Myocyte (in vitro differentiated cells): ENCODE measurements at regions not wholly inside any gene's neighbourhood (a gene's known extent, or its start where the extent isn't known, plus 50 kb on each side); places are given as distances from the start of the nearest gene placed in this dataset.
"Not testable (repeated sequence)": the region's sequence is repeated elsewhere in the genome, so short reads cannot be mapped to it uniquely, and the experiment has no call there.

Experiments
- DNase-seq: peaks from one replicate; pipeline ENCODE4 v3.0.0-alpha.2; 2012; ENCODE audit warnings: low read depth

- no peak for DNase-seq
These were observed 111.9 kb upstream of the TANK start for GRCh38 chr2:161048317-161048716.

- DNase-seq: no peak
These were observed 110.7 kb upstream of the TANK start for GRCh38 chr2:161049559-161049958.

DNA sequence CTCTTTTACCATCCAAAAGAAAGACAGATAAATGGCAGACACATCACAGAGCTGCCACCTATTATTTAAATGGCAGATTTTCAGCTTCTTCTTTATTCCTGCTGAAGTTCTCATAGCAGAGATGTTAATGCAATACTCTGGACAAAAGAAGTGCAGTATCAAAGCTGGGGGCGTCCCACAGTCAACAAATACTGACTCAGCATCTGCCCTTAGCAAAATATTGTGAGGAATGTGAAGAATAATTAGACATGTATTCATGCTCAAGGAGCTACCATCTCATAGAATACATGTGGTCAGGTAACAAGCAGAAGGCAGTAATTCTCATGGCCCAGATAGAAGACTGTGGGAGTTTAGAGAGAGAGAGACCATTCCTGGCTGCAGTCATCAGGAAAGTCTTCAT is 108.0 kb upstream of the TANK start:
- no peak for DNase-seq

DNA sequence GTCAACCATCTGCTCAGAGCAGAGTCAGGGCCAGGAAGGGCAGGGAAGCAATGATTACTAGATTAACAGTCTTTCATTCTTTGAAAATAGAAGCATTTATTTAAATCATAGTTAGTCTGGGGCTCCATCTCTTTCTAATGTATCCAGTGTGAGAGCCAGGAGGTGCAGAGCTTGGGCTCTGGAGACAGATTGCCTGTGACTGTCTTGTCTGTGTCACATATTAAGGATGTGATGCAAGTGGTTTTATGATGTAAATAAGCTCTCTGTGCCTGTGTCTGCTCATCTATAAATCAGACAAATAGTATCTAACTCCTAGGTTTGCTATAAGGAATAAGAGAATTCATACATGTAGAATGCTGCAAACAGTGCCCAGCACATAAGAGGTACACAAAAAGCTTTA is 104.9 kb upstream of the TANK start:
- no peak for DNase-seq

DNA sequence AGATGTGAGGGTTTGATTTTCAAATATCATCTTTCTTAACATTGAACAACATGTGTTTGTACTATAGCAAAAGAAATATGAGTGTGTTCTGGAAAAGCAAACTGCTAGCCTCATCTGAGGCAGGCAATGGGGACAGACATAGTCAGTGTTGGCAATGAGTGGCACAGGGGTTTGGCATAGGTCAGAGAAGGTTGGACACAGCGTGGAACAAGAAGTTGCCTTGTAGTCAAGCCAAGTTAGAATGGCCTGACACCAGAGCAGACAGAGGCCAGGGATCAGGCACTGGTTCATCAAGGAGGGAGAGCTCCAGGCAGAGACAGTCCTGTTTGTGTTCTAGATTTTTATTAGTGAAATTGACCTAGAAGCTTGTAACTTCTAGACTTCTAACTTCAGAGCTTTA is 100.8 kb upstream of the TANK start:
- no peak for DNase-seq

DNA sequence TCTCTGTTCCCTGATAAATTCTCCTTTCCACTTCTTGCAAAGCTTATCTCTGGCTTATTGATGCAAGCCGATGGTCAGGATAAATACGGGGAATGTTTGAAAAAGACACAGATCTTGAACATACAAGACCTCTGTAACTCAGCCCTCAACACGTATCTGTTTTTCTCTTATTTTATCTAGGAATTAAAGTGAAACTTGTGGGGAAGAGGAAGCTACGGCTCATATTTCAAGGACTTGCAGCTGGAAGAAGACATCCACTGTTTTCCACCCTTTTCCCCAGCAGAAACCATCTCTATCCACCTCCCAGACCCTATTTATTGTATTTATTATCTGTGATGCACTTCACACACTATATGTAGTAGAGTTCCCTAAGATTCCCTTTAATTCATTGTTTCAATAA is 98.4 kb upstream of the TANK start:
- no peak for DNase-seq

- DNase-seq: peak; percentile 88
These were observed 96.9 kb upstream of the TANK start for GRCh38 chr2:161063157-161063945.

DNA sequence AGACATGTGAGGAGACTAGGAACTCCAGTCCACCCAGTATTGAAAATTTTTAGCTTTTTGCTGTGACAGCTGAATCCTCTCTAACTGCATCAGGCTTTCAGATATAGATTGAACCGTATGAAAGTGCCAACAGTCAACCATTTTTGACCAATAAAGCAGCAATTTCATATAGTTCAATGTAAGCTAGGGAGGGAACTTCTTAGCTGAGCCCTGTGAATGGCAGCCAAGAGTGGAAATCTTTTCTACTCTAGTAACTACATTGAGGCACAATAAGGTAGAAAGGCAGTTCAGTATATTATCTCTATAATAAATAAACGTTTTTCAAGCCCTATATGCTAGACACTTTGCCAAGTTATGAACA is 96.3 kb upstream of the TANK start:
- DNase-seq: no peak

- no peak for DNase-seq
These were observed 92.3 kb upstream of the TANK start for GRCh38 chr2:161067846-161068350.

DNA sequence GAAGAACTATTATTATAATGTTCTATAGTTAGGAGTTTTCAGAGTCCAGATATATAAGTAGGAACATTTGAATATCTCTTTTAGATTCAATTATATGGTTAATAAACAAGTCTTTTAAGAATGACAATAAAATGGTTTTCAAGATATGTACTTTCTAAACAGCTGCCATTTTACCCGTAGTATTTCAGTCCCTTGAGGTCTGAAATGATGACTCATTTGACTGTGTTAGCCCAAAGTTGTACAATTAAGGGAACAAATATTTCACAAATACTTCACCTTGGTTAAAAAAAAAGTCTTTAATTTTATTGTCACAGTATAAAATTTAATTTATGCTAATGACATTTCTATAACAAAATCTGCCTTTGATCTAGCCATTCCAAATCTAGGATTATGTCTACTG is 91.6 kb upstream of the TANK start:
- DNase-seq: peak; percentile 56

GRCh38 chr2:161070693-161071479 is 89.3 kb upstream of the TANK start:
- no peak for DNase-seq

- not testable (repeated sequence) for DNase-seq
These were observed 87.8 kb upstream of the TANK start for GRCh38 chr2:161072436-161072835.

- DNase-seq: no peak
These were observed 84.5 kb upstream of the TANK start for GRCh38 chr2:161075701-161076100.

GRCh38 chr2:161076936-161077335 is 83.3 kb upstream of the TANK start:
- DNase-seq: no peak

DNA sequence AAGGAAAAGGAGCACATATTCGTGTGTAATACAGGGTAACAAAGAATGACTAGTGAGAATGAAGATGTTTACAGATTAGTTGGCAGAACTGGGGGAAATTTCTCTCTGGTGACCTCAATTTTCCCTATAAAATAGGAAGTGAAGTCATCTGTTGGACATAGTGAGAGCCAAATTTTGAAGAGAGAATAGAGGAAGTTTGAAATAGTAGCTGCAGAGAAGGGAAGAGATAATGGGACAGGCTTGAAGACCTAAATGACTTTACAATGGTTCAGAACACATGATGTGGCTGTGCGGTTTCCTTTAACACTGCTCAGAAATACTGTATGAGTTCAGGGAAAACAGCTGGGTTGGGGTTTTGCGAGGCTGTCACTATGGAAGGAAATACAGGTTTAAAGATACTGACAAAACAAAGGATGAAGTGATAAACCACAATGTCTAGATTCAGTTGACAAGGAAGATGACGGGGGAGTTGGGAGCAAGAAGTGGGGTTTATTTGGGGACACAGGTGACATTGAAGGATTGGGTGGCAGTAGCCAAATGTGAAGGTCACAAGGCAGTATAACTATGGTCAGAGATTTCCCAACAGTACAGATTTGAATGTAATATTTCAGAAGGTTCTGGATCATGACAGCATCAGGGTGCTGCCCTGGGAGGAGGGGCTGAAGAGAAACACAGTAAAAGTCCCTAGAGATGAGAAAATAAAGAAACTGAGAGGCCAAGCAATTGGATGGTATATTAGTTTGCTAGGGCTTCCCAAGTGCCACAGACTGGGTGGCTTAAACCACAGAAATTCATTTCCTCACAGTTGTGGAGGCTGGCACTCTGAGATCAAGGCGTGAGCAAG is 82.6 kb upstream of the TANK start:
- peak; percentile 65 for DNase-seq

- no peak for DNase-seq
These were observed 82.1 kb upstream of the TANK start for GRCh38 chr2:161078211-161078539.

DNA sequence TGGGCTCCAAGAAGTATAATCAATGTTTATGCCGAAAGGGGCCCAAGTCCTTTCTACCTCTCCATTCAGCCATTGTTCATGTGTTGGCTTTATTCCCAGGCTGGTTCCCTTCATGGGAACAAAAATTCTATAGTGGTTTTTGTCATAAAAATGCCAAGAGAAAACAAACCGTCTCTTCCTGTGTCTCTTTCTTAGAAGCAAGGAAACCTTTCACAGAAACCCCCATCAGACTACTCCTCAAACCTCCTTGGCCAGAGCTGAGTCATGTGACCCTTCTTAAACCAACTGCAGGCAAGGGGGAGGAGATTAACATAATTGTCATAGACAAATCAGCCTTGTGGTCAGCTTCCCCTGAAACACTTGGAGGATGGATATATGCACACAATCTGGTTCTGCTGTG is 75.1 kb upstream of the TANK start:
- DNase-seq: no peak

DNA sequence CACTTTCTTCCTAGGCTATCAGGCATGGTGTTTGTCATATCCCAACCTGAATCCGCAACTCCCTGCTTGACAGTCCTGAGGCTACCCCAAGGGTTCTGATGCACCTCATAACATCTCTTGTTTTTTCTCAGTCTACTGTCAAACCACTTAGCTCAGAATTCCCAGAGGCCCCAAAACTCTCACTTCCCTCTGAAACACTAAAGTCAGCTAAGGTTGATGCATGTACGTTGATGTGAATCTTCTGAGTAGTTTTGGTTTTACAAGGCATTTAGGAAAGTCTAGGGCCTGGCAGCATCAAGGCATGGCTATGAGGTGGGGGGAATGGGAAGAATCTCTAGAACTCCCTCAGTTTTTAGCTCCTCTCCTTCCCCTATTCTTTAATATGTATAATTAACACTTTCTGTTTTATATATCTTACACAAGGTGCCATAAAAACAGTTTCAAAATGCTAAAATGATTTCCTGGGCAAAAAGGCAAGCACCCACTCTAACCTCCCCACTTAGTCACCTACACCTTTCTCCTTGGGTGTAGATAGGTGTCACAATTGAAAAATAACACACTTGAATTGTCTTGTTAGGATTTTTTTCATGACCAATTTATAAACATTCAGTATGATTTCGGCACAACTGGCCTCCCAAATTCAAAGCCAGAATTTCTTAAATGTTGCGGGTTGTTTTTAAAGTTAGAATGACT is 71.4 kb upstream of the TANK start:
- no peak for DNase-seq

- no peak for DNase-seq
These were observed 69.8 kb upstream of the TANK start for GRCh38 chr2:161090411-161090810.

DNA sequence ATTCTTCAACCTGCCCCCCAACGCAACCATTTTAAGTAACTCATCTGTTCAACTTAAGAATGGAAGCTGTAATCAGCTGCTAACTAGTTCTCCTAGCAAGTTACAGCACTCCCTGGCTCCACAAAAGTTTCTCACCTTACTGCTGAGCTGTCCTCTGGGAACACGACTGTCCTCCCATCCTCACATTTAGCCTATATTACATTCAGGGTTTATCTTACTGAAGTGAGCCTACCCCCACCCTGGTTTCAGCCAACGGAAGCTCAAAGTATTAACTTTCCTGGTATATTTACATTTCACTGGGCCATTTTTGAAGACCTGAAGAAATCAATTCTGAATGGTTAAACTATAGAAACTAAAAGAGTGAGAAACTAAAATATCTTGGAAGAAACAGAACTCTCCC is 64.9 kb upstream of the TANK start:
- DNase-seq: no peak

GRCh38 chr2:161096336-161096735 is 63.9 kb upstream of the TANK start:
- peak; percentile 47 for DNase-seq
